ENCODE measurements at regions not wholly inside any gene's neighbourhood (a gene's known extent, or its start where the extent isn't known, plus 50 kb on each side); places are given as distances from the start of the nearest gene placed in this dataset.

- no peaks in the 10 kb centered on the region for H3K4me1 ChIP-seq (ENCODE audit: control insufficient read depth in 1 of 2, low read depth in 2 of 2)
Measured at GRCh38 chr10:107437921-107438320, 273.4 kb upstream of the SORCS1 start.

GRCh38 chr10:107436568-107436967 lies 272.1 kb upstream of the SORCS1 start:
- no peak overlapping the region for H3K4me3 ChIP-seq
- no peak overlapping the region for H3K27ac ChIP-seq
- no peak for TF ChIP-seq CTCF (IDR thresholded peaks at IDR 0.05)
- DNase-seq (ENCODE audit: low spot score): no peak
- H3K36me3 ChIP-seq: no peaks in the 10 kb centered on the region
- H3K9me3 ChIP-seq: no peaks in the 10 kb centered on the region
- ATAC-seq (ENCODE audit: insufficient number of reproducible peaks, low FRiP score, low read depth): no peak
- H3K4me1 ChIP-seq (ENCODE audit: control insufficient read depth in 1 of 2, low read depth in 2 of 2): no peaks in the 10 kb centered on the region
- no peaks in the 10 kb centered on the region for H3K27me3 ChIP-seq (replicated peaks; ENCODE audit: insufficient read depth)

More at GRCh38 chr10:107437921-107438320, 273.4 kb upstream of the SORCS1 start:
- DNase-seq (ENCODE audit: low spot score) (no peak), ATAC-seq (ENCODE audit: insufficient number of reproducible peaks, low FRiP score, low read depth) (no peak)
- Histone ChIP-seq H3K36me3 (no peaks in the 10 kb centered on the region), H3K4me3 (no peak overlapping the region), H3K9me3 (no peaks in the 10 kb centered on the region), H3K27ac (no peak overlapping the region), H3K27me3 (replicated peaks; ENCODE audit: insufficient read depth) (no peaks in the 10 kb centered on the region)
- no peak for TF ChIP-seq CTCF (IDR thresholded peaks at IDR 0.05)

- no peak overlapping the region for H3K4me3 ChIP-seq
- no peak for TF ChIP-seq CTCF (IDR thresholded peaks at IDR 0.05)
- no peaks in the 10 kb centered on the region for H3K36me3 ChIP-seq
- H3K4me1 ChIP-seq (ENCODE audit: control insufficient read depth in 1 of 2, low read depth in 2 of 2): no peaks in the 10 kb centered on the region
- ATAC-seq (ENCODE audit: insufficient number of reproducible peaks, low FRiP score, low read depth) (no peak), DNase-seq (ENCODE audit: low spot score) (no peak)
- no peak overlapping the region for H3K27ac ChIP-seq
- H3K27me3 ChIP-seq (replicated peaks; ENCODE audit: insufficient read depth): no peaks in the 10 kb centered on the region
- H3K9me3 ChIP-seq: no peaks in the 10 kb centered on the region
Measured at GRCh38 chr10:107434854-107435253, 270.3 kb upstream of the SORCS1 start.

GRCh38 chr10:107434201-107434600 lies 269.7 kb upstream of the SORCS1 start:
- no peak for TF ChIP-seq CTCF (IDR thresholded peaks at IDR 0.05)
- Histone ChIP-seq H3K27me3 (replicated peaks; ENCODE audit: insufficient read depth) (no peaks in the 10 kb centered on the region), H3K4me3 (no peak overlapping the region)

GRCh38 chr10:107433605-107434004 lies 269.1 kb upstream of the SORCS1 start:
- Histone ChIP-seq H3K27me3 (replicated peaks; ENCODE audit: insufficient read depth) (no peaks in the 10 kb centered on the region), H3K36me3 (no peaks in the 10 kb centered on the region), H3K4me3 (no peak overlapping the region), H3K4me1 (ENCODE audit: control insufficient read depth in 1 of 2, low read depth in 2 of 2) (no peaks in the 10 kb centered on the region), H3K9me3 (no peaks in the 10 kb centered on the region), H3K27ac (no peak overlapping the region)
- no peak for TF ChIP-seq CTCF (IDR thresholded peaks at IDR 0.05)
- ATAC-seq (ENCODE audit: insufficient number of reproducible peaks, low FRiP score, low read depth): no peak
- no peak for DNase-seq (ENCODE audit: low spot score)

More at GRCh38 chr10:107434201-107434600, 269.7 kb upstream of the SORCS1 start:
- no peak for DNase-seq (ENCODE audit: low spot score)
- Histone ChIP-seq H3K9me3 (no peaks in the 10 kb centered on the region), H3K27ac (no peak overlapping the region), H3K36me3 (no peaks in the 10 kb centered on the region), H3K4me1 (ENCODE audit: control insufficient read depth in 1 of 2, low read depth in 2 of 2) (no peaks in the 10 kb centered on the region)
- no peak for ATAC-seq (ENCODE audit: insufficient number of reproducible peaks, low FRiP score, low read depth)
